ENCODE measurements at regions not wholly inside any gene's neighbourhood (a gene's known extent, or its start where the extent isn't known, plus 50 kb on each side); places are given as distances from the start of the nearest gene placed in this dataset.

DNA sequence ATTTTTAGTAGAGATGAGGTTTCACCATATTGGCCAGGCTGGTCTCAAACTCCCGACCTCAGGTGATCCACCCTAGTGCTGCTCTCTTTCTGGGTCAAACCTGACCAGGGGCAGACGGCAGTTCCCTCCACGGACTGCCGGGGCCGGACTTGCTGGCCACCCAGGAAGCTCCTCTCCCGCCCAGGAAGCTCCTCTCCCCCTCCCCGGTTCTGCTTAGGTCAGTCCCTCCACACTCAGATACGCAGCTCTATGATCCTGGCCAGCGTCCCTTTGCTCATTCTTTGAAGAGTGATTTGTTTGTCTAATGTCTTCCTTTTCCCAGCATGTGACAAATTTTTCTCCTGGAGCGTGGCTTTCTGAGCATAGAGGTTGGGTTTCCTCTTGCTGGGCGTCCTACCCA lies 125.3 kb upstream of the B3GAT1 start (continued):
- TF ChIP-seq ZNF555 (tag by site-specific recombination; conservative IDR thresholded peaks at IDR 0.05) (no peak), ZNF610 (tag by site-specific recombination; IDR thresholded peaks at IDR 0.05; ENCODE audit: borderline replicate concordance) (no peak), PRDM6 (tag by site-specific recombination; IDR thresholded peaks at IDR 0.05) (no peak), ZNF514 (tag by site-specific recombination; IDR thresholded peaks at IDR 0.05) (no peak), KLF9 (tag by site-specific recombination; IDR thresholded peaks at IDR 0.05; ENCODE audit: low read depth) (no peak), ZNF341 (tag by site-specific recombination; IDR thresholded peaks at IDR 0.05; ENCODE audit: low read depth) (no peak), ZNF157 (tag by site-specific recombination; IDR thresholded peaks at IDR 0.05) (no peak), ZNF660 (tag by site-specific recombination; IDR thresholded peaks at IDR 0.05) (no peak)

- POLR2A ChIA-PET = no interaction called here
- CTCF ChIA-PET = no interaction called here
These were observed 124.6 kb upstream of the B3GAT1 start for GRCh38 chr11:134536677-134537076.

GRCh38 chr11:134536219-134536618 lies 124.2 kb upstream of the B3GAT1 start:
- Histone ChIP-seq H3K27ac (ENCODE audit: extremely low read depth, low read depth, low read length) (no peak overlapping the region), H3K9me3 (ENCODE audit: control insufficient read depth, insufficient read depth, low read depth, low read length) (no peaks in the 10 kb centered on the region), H3K4me3 (ENCODE audit: low read depth, low read length) (no peak overlapping the region), H3K4me1 (ENCODE audit: control insufficient read depth, insufficient read depth, low read length) (no peaks in the 10 kb centered on the region), H3K36me3 (ENCODE audit: control insufficient read depth in 2 of 2, insufficient read depth in 1 of 2, low read length in 2 of 2) (no peaks in the 10 kb centered on the region)
- ChIA-PET CTCF (no interaction called here), POLR2A (no interaction called here)
- no peak for TF ChIP-seq ZNF596 (tag by site-specific recombination; IDR thresholded peaks at IDR 0.05)
- TF ChIP-seq, protein P1, sequence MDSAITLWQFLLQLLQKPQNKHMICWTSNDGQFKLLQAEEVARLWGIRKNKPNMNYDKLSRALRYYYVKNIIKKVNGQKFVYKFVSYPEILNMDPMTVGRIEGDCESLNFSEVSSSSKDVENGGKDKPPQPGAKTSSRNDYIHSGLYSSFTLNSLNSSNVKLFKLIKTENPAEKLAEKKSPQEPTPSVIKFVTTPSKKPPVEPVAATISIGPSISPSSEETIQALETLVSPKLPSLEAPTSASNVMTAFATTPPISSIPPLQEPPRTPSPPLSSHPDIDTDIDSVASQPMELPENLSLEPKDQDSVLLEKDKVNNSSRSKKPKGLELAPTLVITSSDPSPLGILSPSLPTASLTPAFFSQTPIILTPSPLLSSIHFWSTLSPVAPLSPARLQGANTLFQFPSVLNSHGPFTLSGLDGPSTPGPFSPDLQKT (IDR thresholded peaks at IDR 0.05; ENCODE audit: borderline replicate concordance, low read depth, low read length) = no peak
- no peak for TF ChIP-seq ZNF280D (tag by site-specific recombination; IDR thresholded peaks at IDR 0.05)
- TF ChIP-seq ZBTB7A (tag by site-specific recombination; IDR thresholded peaks at IDR 0.05; ENCODE audit: low read depth) = no peak
- no peak for TF ChIP-seq ZNF184 (tag by site-specific recombination; IDR thresholded peaks at IDR 0.05)
- no peak for TF ChIP-seq ZBTB6 (tag by site-specific recombination; IDR thresholded peaks at IDR 0.05)
- no peak for TF ChIP-seq KLF7 (tag by site-specific recombination; IDR thresholded peaks at IDR 0.05; ENCODE audit: borderline replicate concordance)
- TF ChIP-seq ZNF19 (tag by site-specific recombination; IDR thresholded peaks at IDR 0.05; ENCODE audit: low read depth) = no peak
- no peak for TF ChIP-seq ZNF404 (tag by site-specific recombination; IDR thresholded peaks at IDR 0.05)
- TF ChIP-seq ZNF664 (tag by site-specific recombination; IDR thresholded peaks at IDR 0.05) = no peak
- TF ChIP-seq ZNF239 (tag by site-specific recombination; IDR thresholded peaks at IDR 0.05) = no peak
- TF ChIP-seq ZNF677 (tag by site-specific recombination; IDR thresholded peaks at IDR 0.05) = no peak
- TF ChIP-seq ZNF324 (tag by site-specific recombination; IDR thresholded peaks at IDR 0.05) = no peak
- TF ChIP-seq, protein P2, sequence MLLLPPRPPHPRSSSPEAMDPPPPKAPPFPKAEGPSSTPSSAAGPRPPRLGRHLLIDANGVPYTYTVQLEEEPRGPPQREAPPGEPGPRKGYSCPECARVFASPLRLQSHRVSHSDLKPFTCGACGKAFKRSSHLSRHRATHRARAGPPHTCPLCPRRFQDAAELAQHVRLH (tag by site-specific recombination; IDR thresholded peaks at IDR 0.05) = no peak
- TF ChIP-seq ZSCAN30 (tag by site-specific recombination; IDR thresholded peaks at IDR 0.05) = no peak

More at GRCh38 chr11:134536677-134537076, 124.6 kb upstream of the B3GAT1 start:
- H3K9me3 ChIP-seq (ENCODE audit: control insufficient read depth, insufficient read depth, low read depth, low read length) = no peaks in the 10 kb centered on the region
- no peaks in the 10 kb centered on the region for H3K36me3 ChIP-seq (ENCODE audit: control insufficient read depth in 2 of 2, insufficient read depth in 1 of 2, low read length in 2 of 2)
- no peak overlapping the region for H3K27ac ChIP-seq (ENCODE audit: extremely low read depth, low read depth, low read length)
- H3K4me1 ChIP-seq (ENCODE audit: control insufficient read depth, insufficient read depth, low read length) = no peaks in the 10 kb centered on the region
- H3K4me3 ChIP-seq (ENCODE audit: low read depth, low read length) = no peak overlapping the region
- TF ChIP-seq ZNF677 (tag by site-specific recombination; IDR thresholded peaks at IDR 0.05) (no peak), AEBP2 (tag by site-specific recombination; IDR thresholded peaks at IDR 0.05; ENCODE audit: borderline replicate concordance) (no peak)

Data from HEK293 (cell line).